ENCODE measurements at regions not wholly inside any gene's neighbourhood (a gene's known extent, or its start where the extent isn't known, plus 50 kb on each side); places are given as distances from the start of the nearest gene placed in this dataset.

DNA sequence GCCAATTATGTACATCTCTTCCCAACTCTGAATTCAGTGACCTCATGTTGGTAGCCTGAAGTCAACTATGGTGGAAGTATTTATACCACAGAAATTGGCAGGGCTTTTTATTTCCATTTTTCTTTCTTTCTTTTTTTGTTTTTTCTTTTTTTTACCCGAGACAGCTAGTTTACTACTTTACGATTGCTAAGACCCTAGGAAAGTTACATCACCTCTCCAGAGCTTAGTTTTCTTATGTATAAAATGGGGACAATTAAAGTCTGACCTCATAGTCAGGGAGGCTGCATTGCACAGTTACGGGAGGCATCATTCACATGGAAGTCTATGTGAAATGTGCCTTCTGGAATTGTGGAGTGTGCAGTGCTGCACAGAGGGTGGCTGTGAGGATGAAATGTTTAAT, 194.3 kb downstream of the MTX2 start:
- no peak for TF ChIP-seq ISL1 (CRISPR knock-in tag; IDR thresholded peaks at IDR 0.05)
- TF ChIP-seq, protein P1, sequence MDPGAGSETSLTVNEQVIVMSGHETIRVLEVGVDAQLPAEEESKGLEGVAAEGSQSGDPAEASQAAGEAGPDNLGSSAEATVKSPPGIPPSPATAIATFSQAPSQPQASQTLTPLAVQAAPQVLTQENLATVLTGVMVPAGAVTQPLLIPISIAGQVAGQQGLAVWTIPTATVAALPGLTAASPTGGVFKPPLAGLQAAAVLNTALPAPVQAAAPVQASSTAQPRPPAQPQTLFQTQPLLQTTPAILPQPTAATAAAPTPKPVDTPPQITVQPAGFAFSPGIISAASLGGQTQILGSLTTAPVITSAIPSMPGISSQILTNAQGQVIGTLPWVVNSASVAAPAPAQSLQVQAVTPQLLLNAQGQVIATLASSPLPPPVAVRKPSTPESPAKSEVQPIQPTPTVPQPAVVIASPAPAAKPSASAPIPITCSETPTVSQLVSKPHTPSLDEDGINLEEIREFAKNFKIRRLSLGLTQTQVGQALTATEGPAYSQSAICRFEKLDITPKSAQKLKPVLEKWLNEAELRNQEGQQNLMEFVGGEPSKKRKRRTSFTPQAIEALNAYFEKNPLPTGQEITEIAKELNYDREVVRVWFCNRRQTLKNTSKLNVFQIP (CRISPR knock-in tag; IDR thresholded peaks at IDR 0.05; ENCODE audit: borderline replicate concordance, low read depth), result no peak
- TF ChIP-seq ZFP3 (CRISPR knock-in tag; IDR thresholded peaks at IDR 0.05), result no peak
- TF ChIP-seq, protein P2, sequence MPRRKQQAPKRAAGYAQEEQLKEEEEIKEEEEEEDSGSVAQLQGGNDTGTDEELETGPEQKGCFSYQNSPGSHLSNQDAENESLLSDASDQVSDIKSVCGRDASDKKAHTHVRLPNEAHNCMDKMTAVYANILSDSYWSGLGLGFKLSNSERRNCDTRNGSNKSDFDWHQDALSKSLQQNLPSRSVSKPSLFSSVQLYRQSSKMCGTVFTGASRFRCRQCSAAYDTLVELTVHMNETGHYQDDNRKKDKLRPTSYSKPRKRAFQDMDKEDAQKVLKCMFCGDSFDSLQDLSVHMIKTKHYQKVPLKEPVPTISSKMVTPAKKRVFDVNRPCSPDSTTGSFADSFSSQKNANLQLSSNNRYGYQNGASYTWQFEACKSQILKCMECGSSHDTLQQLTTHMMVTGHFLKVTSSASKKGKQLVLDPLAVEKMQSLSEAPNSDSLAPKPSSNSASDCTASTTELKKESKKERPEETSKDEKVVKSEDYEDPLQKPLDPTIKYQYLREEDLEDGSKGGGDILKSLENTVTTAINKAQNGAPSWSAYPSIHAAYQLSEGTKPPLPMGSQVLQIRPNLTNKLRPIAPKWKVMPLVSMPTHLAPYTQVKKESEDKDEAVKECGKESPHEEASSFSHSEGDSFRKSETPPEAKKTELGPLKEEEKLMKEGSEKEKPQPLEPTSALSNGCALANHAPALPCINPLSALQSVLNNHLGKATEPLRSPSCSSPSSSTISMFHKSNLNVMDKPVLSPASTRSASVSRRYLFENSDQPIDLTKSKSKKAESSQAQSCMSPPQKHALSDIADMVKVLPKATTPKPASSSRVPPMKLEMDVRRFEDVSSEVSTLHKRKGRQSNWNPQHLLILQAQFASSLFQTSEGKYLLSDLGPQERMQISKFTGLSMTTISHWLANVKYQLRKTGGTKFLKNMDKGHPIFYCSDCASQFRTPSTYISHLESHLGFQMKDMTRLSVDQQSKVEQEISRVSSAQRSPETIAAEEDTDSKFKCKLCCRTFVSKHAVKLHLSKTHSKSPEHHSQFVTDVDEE (CRISPR knock-in tag; IDR thresholded peaks at IDR 0.05), result no peak
- TF ChIP-seq CSDC2 (CRISPR knock-in tag; IDR thresholded peaks at IDR 0.05), result no peak
- TF ChIP-seq TCF4 (CRISPR knock-in tag; IDR thresholded peaks at IDR 0.05; ENCODE audit: borderline replicate concordance), result no peak
- TF ChIP-seq, protein P3, sequence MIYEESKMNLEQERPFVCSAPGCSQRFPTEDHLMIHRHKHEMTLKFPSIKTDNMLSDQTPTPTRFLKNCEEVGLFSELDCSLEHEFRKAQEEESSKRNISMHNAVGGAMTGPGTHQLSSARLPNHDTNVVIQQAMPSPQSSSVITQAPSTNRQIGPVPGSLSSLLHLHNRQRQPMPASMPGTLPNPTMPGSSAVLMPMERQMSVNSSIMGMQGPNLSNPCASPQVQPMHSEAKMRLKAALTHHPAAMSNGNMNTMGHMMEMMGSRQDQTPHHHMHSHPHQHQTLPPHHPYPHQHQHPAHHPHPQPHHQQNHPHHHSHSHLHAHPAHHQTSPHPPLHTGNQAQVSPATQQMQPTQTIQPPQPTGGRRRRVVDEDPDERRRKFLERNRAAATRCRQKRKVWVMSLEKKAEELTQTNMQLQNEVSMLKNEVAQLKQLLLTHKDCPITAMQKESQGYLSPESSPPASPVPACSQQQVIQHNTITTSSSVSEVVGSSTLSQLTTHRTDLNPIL (CRISPR knock-in tag; IDR thresholded peaks at IDR 0.05; ENCODE audit: low read depth), result no peak
- no peak for TF ChIP-seq TOX (CRISPR knock-in tag; IDR thresholded peaks at IDR 0.05; ENCODE audit: borderline replicate concordance)
- no peak for TF ChIP-seq ZC3H10 (CRISPR knock-in tag; IDR thresholded peaks at IDR 0.05)
- no peak for TF ChIP-seq BACH2 (CRISPR knock-in tag; IDR thresholded peaks at IDR 0.05; ENCODE audit: borderline replicate concordance)
- no peak for TF ChIP-seq GLIS3 (CRISPR knock-in tag; IDR thresholded peaks at IDR 0.05)
- no peak for TF ChIP-seq SNAI2 (CRISPR knock-in tag; IDR thresholded peaks at IDR 0.05)
- TF ChIP-seq, protein P4, sequence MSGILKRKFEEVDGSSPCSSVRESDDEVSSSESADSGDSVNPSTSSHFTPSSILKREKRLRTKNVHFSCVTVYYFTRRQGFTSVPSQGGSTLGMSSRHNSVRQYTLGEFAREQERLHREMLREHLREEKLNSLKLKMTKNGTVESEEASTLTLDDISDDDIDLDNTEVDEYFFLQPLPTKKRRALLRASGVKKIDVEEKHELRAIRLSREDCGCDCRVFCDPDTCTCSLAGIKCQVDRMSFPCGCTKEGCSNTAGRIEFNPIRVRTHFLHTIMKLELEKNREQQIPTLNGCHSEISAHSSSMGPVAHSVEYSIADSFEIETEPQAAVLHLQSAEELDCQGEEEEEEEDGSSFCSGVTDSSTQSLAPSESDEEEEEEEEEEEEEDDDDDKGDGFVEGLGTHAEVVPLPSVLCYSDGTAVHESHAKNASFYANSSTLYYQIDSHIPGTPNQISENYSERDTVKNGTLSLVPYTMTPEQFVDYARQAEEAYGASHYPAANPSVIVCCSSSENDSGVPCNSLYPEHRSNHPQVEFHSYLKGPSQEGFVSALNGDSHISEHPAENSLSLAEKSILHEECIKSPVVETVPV (CRISPR knock-in tag; IDR thresholded peaks at IDR 0.05), result no peak
- no peak for TF ChIP-seq OSR1 (CRISPR knock-in tag; IDR thresholded peaks at IDR 0.05)
- no peak for TF ChIP-seq ZFP30 (CRISPR knock-in tag; IDR thresholded peaks at IDR 0.05)
- TF ChIP-seq PPARA (CRISPR knock-in tag; IDR thresholded peaks at IDR 0.05; ENCODE audit: borderline replicate concordance), result no peak
- TF ChIP-seq ARNTL (CRISPR knock-in tag; IDR thresholded peaks at IDR 0.05; ENCODE audit: borderline replicate concordance, low read depth), result no peak
- TF ChIP-seq ZNF70 (CRISPR knock-in tag; IDR thresholded peaks at IDR 0.05), result no peak
- TF ChIP-seq ESRRG (CRISPR knock-in tag; IDR thresholded peaks at IDR 0.05), result no peak
- no peak for ATAC-seq

DNA sequence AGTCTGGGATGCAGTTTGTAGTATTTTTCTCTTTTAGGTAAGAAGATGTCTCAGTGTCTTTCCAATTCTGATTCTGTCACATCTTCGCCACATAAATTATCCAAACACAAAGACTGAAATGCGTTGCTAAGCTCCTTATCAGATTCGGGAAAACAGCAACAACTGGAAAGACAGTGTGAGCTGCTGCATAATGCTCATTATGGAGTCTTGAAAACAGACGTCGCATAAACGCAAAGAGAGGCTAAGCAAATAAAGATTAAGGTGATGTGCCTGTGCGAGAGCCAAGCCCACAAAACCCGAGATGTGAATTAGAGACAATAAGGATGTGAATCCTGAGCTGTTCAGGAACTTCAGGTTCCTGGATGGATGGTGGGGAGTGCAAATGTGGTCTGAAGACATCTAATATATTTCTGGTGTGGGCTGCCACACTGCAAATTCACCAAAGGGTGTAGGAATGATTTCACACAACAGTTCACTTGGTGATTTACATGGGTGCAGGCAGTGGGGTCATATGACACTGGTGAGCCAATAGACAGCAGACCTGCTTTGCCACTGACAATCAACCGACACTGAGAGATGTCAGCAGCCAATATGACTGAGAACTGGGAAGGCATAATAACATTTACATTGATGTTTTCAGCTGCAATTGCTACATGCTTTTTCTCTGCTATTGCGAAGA, 195.8 kb downstream of the MTX2 start:
- ATAC-seq, result peak; percentile 65; the same call in 2 of the 3 replicates
- TF ChIP-seq TCF4 (CRISPR knock-in tag; IDR thresholded peaks at IDR 0.05; ENCODE audit: borderline replicate concordance) (peak; percentile 38; the same call in 1 of the 2 replicates), BACH2 (CRISPR knock-in tag; IDR thresholded peaks at IDR 0.05; ENCODE audit: borderline replicate concordance) (no peak)

DNA sequence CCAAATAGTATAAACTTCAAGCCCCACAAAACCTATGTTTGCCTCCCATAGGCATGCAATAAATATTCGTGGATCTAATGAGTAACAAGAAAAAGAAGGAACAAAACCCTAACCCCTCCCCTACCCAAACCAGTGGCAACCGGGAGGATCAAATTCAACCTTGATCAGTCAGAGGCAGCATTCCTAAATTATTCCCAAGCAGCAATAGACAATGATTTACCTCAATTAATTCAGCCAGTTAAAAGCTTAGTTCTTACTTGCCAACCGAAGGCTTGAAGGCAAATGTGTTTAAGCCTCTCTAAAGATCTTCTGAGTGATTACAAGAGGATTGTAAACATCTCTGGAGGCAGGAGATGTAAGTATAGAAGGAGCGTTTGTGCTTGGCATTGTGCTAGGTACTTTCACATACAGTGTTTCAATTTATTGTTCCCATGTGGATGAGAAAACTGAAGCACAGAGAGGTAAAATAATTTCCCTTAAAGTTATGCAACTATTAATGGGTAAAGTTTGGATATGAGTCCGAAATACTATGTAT, 197.7 kb downstream of the MTX2 start:
- ATAC-seq, result no peak
- TF ChIP-seq, protein P2 (CRISPR knock-in tag; IDR thresholded peaks at IDR 0.05), result no peak
- TF ChIP-seq, protein P1 (CRISPR knock-in tag; IDR thresholded peaks at IDR 0.05; ENCODE audit: borderline replicate concordance, low read depth), result no peak
- TF ChIP-seq SNAI2 (CRISPR knock-in tag; IDR thresholded peaks at IDR 0.05) (no peak), ESRRG (CRISPR knock-in tag; IDR thresholded peaks at IDR 0.05) (no peak), TOX (CRISPR knock-in tag; IDR thresholded peaks at IDR 0.05; ENCODE audit: borderline replicate concordance) (no peak), PPARA (CRISPR knock-in tag; IDR thresholded peaks at IDR 0.05; ENCODE audit: borderline replicate concordance) (no peak), CSDC2 (CRISPR knock-in tag; IDR thresholded peaks at IDR 0.05) (no peak), RARB (CRISPR knock-in tag; IDR thresholded peaks at IDR 0.05) (no peak), GLIS3 (CRISPR knock-in tag; IDR thresholded peaks at IDR 0.05) (no peak), OSR1 (CRISPR knock-in tag; IDR thresholded peaks at IDR 0.05) (no peak), ZC3H10 (CRISPR knock-in tag; IDR thresholded peaks at IDR 0.05) (no peak), ARNTL (CRISPR knock-in tag; IDR thresholded peaks at IDR 0.05; ENCODE audit: borderline replicate concordance, low read depth) (no peak), ZNF8 (CRISPR knock-in tag; IDR thresholded peaks at IDR 0.05) (no peak)
- TF ChIP-seq, protein P4 (CRISPR knock-in tag; IDR thresholded peaks at IDR 0.05), result no peak
